Retinal pigment epithelial cell (primary cell): ENCODE measurements at regions not wholly inside any gene's neighbourhood (a gene's known extent, or its start where the extent isn't known, plus 50 kb on each side); places are given as distances from the start of the nearest gene placed in this dataset.

ENCODE experiments used
- DNase-seq: peaks from one replicate; pipeline ENCODE4 v3.0.0-alpha.2; 2010; ENCODE audit warnings: low read depth
- H3K4me3 ChIP-seq: 2 replicates; pipeline ENCODE4 v1.5.1; 2011; ENCODE audit warnings: mild to moderate bottlenecking, low read length, control low read depth, moderate library complexity
- CTCF ChIP-seq: conservative IDR thresholded peaks from 2 replicates; pipeline ENCODE4 v1.5.1; 2011; ENCODE audit warnings: low read depth, low read length, control low read depth, inconsistent platforms

GRCh38 chr2:186100636-186101035 lies 362.0 kb downstream of the FSIP2 start:
- no peak for TF ChIP-seq CTCF
- no peak overlapping the region for H3K4me3 ChIP-seq
- DNase-seq, result no peak

- DNase-seq, result no peak
- H3K4me3 ChIP-seq, result no peak overlapping the region
- no peak for TF ChIP-seq CTCF
Observed at GRCh38 chr2:186101616-186102015, 363.0 kb downstream of the FSIP2 start.

- no peak for DNase-seq
- no peak for TF ChIP-seq CTCF
- H3K4me3 ChIP-seq, result no peak overlapping the region
Observed at GRCh38 chr2:186103276-186103675, 364.7 kb downstream of the FSIP2 start.

GRCh38 chr2:186105016-186105724 lies 366.6 kb downstream of the FSIP2 start:
- H3K4me3 ChIP-seq, result no peak overlapping the region
- no peak for DNase-seq
- no peak for TF ChIP-seq CTCF

- H3K4me3 ChIP-seq, result no peak overlapping the region
- DNase-seq, result no peak
- no peak for TF ChIP-seq CTCF
Observed at GRCh38 chr2:186108470-186108869, 369.9 kb downstream of the FSIP2 start.

- H3K4me3 ChIP-seq, result no peak overlapping the region
- no peak for TF ChIP-seq CTCF
- DNase-seq, result no peak
Observed at GRCh38 chr2:186113284-186113683, 372.8 kb upstream of the ZC3H15 start.

- no peak for DNase-seq
- H3K4me3 ChIP-seq, result no peak overlapping the region
- no peak for TF ChIP-seq CTCF
Observed at GRCh38 chr2:186125156-186125555, 360.9 kb upstream of the ZC3H15 start.
